ENCODE measurements at regions not wholly inside any gene's neighbourhood (a gene's known extent, or its start where the extent isn't known, plus 50 kb on each side); places are given as distances from the start of the nearest gene placed in this dataset.

- Histone ChIP-seq H4K20me1 (ENCODE audit: insufficient read depth) (no peaks in the 10 kb centered on the region), H2AFZ (ENCODE audit: low read depth, low read length, poor library complexity, severe bottlenecking) (no peak overlapping the region), H3K27ac (ENCODE audit: low read depth, low read length) (no peak overlapping the region), H3K4me3 (replicated peaks in 1 of 2; ENCODE audit: low read depth in 1 of 2, low read length in 2 of 2) (no peak overlapping the region), H3K27me3 (ENCODE audit: insufficient read depth, low read length) (no peaks in the 10 kb centered on the region), H3K36me3 (ENCODE audit: control insufficient read depth in 1 of 2, insufficient read depth in 2 of 2, low read length in 2 of 2) (no peaks in the 10 kb centered on the region), H3K9ac (ENCODE audit: low read length) (no peak overlapping the region), H3K4me2 (ENCODE audit: low read length) (no peak overlapping the region), H3K79me2 (ENCODE audit: insufficient read depth, low read length) (no peaks in the 10 kb centered on the region), H3K9me3 (ENCODE audit: control insufficient read depth in 1 of 2, insufficient read depth in 1 of 2, low read depth in 1 of 2, low read length in 2 of 2) (no peaks in the 10 kb centered on the region), H3K4me1 (ENCODE audit: control insufficient read depth in 1 of 2, insufficient read depth in 2 of 2, low read length in 2 of 2) (no peaks in the 10 kb centered on the region), H3K9me2 (ENCODE audit: insufficient read depth) (no peaks in the 10 kb centered on the region)
- intact Hi-C loops (cut with micrococcal nuclease), result no loop called here
- RAD21 ChIA-PET (ENCODE audit: low non-redundant PET in 1 of 2, low total read pairs in 2 of 2, uncharacterized antibody in 2 of 2, unreplicated experiment in 2 of 2), result no interaction called here
- no TSS peak for BruUV-seq (replicated peaks)
- no peak for TF ChIP-seq SRF (IDR thresholded peaks at IDR 0.05; ENCODE audit: low read depth)
- no peak for TF ChIP-seq CTCF (IDR thresholded peaks at IDR 0.05 in 2 of 3, conservative IDR thresholded peaks at IDR 0.05 in 1 of 3; ENCODE audit: borderline replicate concordance in 1 of 3, insufficient read depth in 1 of 3, low read depth in 2 of 3, low read length in 2 of 3)
- TF ChIP-seq EGR1 (IDR thresholded peaks at IDR 0.05; ENCODE audit: low read depth), result no peak
- TF ChIP-seq YY1 (IDR thresholded peaks at IDR 0.05; ENCODE audit: extremely low read depth, insufficient replicate concordance, low read depth, low read length), result no peak
- TF ChIP-seq ZFX (IDR thresholded peaks at IDR 0.05), result no peak
- TF ChIP-seq JUND (IDR thresholded peaks at IDR 0.05), result no peak
- TF ChIP-seq ZNF274 (IDR thresholded peaks at IDR 0.05; ENCODE audit: low read depth, low read length), result no peak
- TF ChIP-seq RAD21 (IDR thresholded peaks at IDR 0.05; ENCODE audit: low read depth), result no peak
- TF ChIP-seq ATF3 (IDR thresholded peaks at IDR 0.05), result no peak
- no peak for TF ChIP-seq ELF1 (IDR thresholded peaks at IDR 0.05; ENCODE audit: borderline replicate concordance, low read depth)
- TF ChIP-seq POLR2A (IDR thresholded peaks at IDR 0.05; ENCODE audit: borderline replicate concordance, extremely low read depth, insufficient read depth, insufficient read length), result no peak
- TF ChIP-seq FOSL1 (IDR thresholded peaks at IDR 0.05; ENCODE audit: low read depth), result no peak
- no peak for TF ChIP-seq EZH2 (IDR thresholded peaks at IDR 0.05)
- TF ChIP-seq POLR2AphosphoS5 (IDR thresholded peaks at IDR 0.05; ENCODE audit: low read depth, low read length), result no peak
- TF ChIP-seq SIN3A (IDR thresholded peaks at IDR 0.05; ENCODE audit: low read depth), result no peak
- TF ChIP-seq EZH2phosphoT487 (IDR thresholded peaks at IDR 0.05; ENCODE audit: borderline replicate concordance), result no peak
- no peak for TF ChIP-seq TCF7L2 (IDR thresholded peaks at IDR 0.05; ENCODE audit: borderline replicate concordance, extremely low read depth, insufficient read depth, insufficient read length)
- no peak for TF ChIP-seq CEBPB (IDR thresholded peaks at IDR 0.05; ENCODE audit: low read depth)
- TF ChIP-seq REST (IDR thresholded peaks at IDR 0.05; ENCODE audit: low read depth), result no peak
- no peak for TF ChIP-seq CBX3 (IDR thresholded peaks at IDR 0.05; ENCODE audit: low read depth)
- CTCF ChIA-PET, result no interaction called here
- ATAC-seq, result no peak
- DNase-seq (ENCODE audit: low read depth, low spot score), result no peak
- POLR2A ChIA-PET, result no interaction called here
Measured at GRCh38 chr6:147765541-147765940, 257.1 kb downstream of the SAMD5 start.
